Stimulated activated CD4-positive, alpha-beta T cell treated with anti-CD3 and anti-CD28 coated beads, Interleukin-4, amount 100 ng/mL, for 48 hours (primary cell): ENCODE measurements at regions not wholly inside any gene's neighbourhood (a gene's known extent, or its start where the extent isn't known, plus 50 kb on each side); places are given as distances from the start of the nearest gene placed in this dataset.

ENCODE experiments used
- DNase-seq, 2 donors: peaks; one replicate each; pipeline ENCODE4 v3.0.0-alpha.2; 2020; ENCODE audit warnings: low read depth in 2 of 2

- no peak for DNase-seq
These were observed 1183.1 kb downstream of the ZPLD1 start for GRCh38 chr3:103617961-103618360.

DNA sequence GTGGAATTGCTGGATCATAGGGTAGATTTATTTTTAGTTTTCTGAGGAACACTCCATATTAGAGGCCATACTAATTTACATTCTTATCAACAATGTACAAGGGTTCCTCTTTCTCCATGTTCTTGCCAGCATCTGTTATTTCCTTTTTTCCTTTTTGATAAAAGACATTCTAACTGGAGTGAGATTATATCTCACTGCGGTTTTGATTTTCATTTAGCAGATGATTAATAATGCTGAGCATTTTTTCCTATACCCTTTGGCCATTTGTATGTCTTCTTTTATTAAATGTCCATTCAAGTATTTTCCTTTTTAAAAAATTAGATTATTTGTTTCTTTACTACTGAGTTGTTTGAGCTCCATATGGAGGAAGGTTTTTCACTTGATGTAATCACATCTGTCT is 1189.5 kb downstream of the ZPLD1 start:
- DNase-seq = no peak

DNA sequence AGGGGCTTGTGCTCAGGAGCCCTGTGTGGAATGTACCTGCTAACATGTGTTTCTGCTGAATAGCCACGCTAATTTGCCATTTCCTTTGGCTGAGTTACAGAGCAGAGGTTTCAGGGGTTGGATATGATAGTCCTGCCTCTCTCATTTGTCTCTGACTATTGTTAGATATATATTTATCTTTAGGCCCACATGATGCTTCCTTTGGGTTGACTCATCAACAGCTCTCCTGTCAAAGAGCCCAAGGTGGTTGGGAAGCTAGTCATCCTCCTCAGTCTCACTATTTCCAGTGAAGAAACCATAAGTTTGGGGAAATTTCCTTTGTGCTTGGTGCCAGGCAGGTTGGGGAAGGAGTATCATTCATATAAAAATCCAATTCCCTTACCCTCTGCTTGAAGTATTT is 1194.6 kb downstream of the ZPLD1 start:
- DNase-seq = no peak

DNA sequence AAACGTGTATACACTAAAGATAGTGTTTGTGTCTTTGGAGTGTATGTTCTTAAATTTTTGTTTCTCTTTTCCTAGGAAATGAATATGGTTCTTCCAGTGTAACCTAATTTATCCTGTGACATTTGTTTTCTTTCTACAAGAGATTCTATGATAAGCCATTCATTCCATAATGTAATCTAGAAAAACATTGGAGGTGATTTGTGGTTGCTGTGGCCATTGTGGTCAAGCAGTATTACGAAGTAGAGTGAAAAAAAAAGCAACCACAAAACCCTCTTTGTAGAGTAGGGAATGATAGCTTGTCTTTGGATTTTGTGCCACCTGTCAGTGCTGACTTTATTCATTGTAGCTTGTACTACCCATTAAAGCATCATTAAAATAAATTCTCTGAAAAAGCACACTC is 1209.6 kb downstream of the ZPLD1 start:
- no peak for DNase-seq

DNA sequence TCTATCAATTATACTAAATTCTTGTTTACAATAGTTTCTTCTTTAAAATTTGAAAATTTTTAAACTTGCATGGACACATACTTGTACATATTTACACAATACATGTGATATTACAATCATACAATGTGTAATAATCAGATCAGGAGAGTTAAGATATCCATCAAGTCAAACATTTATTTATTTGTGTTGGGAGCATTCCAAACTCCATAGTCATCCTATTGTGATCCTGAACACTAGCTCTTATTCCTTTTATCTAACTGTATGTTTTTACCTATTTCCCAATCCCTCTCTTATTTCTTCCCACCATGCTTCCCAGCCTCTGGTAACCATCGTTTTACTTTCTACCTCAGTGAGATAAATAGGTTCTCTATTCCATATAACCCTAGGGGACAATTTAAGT is 1219.2 kb downstream of the ZPLD1 start:
- DNase-seq = no peak

GRCh38 chr3:103657756-103658155 is 1222.9 kb downstream of the ZPLD1 start:
- no peak for DNase-seq

GRCh38 chr3:103660810-103661209 is 1226.0 kb downstream of the ZPLD1 start:
- DNase-seq = no peak

- no peak for DNase-seq
These were observed 1227.8 kb downstream of the ZPLD1 start for GRCh38 chr3:103662591-103662990.

- no peak for DNase-seq
These were observed 1237.5 kb downstream of the ZPLD1 start for GRCh38 chr3:103672346-103672745.

DNA sequence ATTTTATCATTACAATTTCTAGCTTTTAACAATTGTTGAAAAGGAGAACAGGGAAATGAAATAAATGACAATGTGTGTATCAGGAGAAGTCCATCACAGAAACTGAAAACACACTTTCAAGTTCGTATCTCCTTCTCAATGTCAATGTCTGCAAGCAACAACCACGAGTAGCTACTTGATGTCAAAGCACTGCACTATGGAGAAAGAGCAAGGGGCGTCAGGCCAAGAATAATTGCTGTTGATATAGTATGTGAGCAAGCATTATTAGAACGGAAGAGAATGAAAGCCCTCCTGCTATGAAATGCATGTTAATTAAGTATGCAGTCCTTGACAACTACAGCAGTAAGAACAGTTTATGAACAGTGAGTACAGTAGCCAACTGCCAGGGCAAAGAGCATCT is 1250.1 kb downstream of the ZPLD1 start:
- no peak for DNase-seq

- no peak for DNase-seq
These were observed 1251.1 kb downstream of the ZPLD1 start for GRCh38 chr3:103685939-103686338.

GRCh38 chr3:103690536-103690935 is 1255.7 kb downstream of the ZPLD1 start:
- no peak for DNase-seq

- DNase-seq = no peak
These were observed 1259.0 kb downstream of the ZPLD1 start for GRCh38 chr3:103693831-103694230.

DNA sequence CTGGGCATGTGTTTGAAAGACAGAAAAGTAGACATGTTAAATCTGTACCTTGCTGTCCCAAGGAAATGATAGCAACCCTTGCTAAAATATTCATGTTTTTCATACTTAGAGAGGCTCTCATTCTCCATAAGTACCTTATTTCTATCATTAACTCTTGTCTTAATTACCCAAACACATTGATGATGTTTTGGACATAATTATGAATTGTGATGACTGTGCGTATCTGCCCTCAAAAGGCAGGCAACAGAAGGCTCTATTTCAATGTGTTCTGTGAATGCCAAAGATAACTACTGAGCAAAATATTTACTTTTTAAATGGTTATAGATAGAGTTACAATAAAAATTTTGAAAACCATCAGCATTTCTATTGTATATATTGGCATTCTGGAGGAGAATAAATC is 1263.8 kb downstream of the ZPLD1 start:
- DNase-seq = no peak

GRCh38 chr3:103699228-103699627 is 1264.4 kb downstream of the ZPLD1 start:
- no peak for DNase-seq

DNA sequence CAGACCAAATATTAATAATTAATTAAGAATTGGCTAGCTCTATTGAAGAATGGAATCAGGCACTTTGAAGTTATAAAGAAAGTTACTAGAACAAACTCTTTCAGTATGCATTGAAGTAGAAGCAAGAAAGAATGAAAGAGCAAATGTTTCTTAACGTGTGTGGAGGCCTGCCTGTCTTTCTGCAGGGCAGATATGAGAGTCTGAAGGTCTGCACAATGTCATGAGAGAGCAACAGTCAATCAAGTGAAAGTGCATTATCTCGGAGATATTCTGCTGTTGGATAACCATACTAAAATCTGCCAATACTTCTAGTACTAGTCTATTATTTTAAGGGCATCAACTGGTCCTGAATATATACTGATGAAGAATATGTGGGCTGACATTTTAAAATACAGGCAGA is 1270.8 kb downstream of the ZPLD1 start:
- no peak for DNase-seq

DNA sequence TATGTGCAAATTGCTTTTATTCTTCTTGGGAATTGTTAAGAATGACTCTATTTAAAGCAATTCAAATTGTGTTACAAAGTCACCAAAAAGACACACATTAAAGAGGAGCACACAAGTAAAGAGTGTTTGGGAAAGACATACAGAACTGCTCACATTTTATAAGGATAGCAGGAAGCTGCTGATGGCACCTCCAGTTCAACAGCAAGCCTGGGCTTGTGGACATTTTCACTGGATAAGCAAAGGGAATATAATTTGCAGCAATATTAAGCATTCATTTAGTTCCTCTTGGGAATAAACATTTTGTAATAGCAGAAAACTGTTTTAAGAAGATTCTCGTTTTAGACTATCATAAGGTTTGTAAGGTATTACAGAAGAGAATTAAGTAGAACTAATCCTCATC is 1271.9 kb downstream of the ZPLD1 start:
- no peak for DNase-seq

DNA sequence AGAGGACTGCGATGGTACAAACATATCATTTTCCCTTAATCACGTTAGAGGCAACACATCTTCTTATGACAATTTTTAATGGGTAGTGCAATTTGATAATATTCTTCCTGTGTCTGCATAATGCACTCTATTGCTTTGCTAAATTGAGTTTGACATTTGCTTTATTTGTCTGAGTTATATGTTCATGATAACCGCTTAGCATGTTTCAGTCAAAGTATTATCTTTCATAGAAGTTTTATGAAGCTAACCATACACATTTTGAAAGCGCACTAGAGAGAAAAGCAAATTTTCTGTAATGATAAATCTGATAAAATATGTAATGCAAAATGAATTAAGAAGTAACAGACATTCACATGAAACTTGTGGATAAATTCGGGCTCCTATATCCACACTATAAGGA is 1276.9 kb downstream of the ZPLD1 start:
- DNase-seq = no peak

- no peak for DNase-seq
These were observed 1277.6 kb downstream of the ZPLD1 start for GRCh38 chr3:103712320-103713008.

DNA sequence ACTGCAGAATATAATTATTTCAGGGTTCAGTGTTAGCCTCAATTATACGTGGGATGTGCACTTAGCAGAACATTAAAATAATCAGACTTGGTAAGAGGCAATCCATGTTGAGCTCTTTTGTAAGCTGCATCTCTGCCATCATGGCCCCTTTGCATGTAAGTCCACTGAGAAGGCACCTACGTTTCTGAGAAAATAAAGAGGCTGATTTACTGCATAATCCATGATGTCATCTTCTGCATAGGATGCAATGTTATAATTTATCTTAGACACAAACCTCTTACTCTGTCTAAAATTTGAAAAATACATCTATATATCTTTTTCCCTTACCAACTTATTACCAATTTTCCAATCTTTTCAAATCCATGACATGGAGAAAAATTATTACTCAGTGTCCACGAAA is 1294.7 kb downstream of the ZPLD1 start:
- DNase-seq = no peak

DNA sequence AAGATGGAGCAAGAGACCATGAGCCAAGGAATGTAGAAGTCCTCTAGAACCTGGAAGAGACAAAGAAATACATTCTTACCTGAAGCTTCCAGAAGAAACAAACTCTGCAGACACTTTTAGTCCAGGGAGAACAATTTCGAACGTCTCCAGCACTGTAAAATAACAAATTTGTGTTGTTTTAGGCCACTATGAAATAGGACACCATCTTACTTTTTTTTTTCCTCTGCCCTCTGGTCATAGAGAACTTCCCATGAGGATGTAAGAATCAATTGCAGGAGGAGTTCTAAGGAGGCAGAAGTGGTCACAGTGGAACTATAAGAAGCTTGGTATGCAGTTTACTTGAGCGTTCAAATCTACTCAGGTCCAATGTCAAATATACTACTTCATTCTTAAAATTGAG is 1295.9 kb downstream of the ZPLD1 start:
- DNase-seq = no peak

GRCh38 chr3:103752986-103753385 is 1318.2 kb downstream of the ZPLD1 start:
- no peak for DNase-seq

- no peak for DNase-seq
These were observed 1332.8 kb downstream of the ZPLD1 start for GRCh38 chr3:103767635-103768034.

DNA sequence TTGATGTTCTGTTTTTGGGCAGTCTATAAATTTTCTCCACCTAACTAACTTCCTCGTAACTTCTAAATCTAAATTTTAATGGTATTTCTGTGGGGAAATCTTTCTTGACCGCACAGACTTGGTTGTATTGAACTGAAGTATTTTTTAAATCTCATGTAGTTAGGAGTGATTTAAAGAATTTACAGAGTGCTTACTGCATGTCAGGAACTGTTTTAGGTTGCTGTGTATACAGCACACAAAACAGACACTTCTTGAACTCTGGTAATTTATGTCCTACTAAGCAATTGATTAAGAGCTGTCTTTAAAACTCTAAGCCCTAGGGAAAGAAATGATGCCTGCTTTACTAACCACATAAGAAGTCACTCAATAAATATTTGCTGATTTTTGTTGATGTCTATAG is 1350.2 kb downstream of the ZPLD1 start:
- DNase-seq = no peak
